GM19468 (cell line): ENCODE measurements at regions not wholly inside any gene's neighbourhood (a gene's known extent, or its start where the extent isn't known, plus 50 kb on each side); places are given as distances from the start of the nearest gene placed in this dataset.

Source experiments
- ATAC-seq: cut with Tn5 transposase; IDR thresholded peaks from one replicate; pipeline ENCODE4 v1.9.1; 2021; ENCODE audit warnings: mild to moderate bottlenecking, moderate library complexity, moderate number of reproducible peaks; ENCODE audit not compliant: unreplicated experiment; ENCODE audit errors: extremely low read depth

GRCh38 chr10:130541090-130541489 is 404.9 kb downstream of the GLRX3 start:
- ATAC-seq: no peak

GRCh38 chr10:130542761-130543160 is 406.6 kb downstream of the GLRX3 start:
- ATAC-seq: no peak

GRCh38 chr10:130543794-130544193 is 407.6 kb downstream of the GLRX3 start:
- no peak for ATAC-seq

- ATAC-seq: no peak
Measured at GRCh38 chr10:130545122-130545521, 408.9 kb downstream of the GLRX3 start.

- no peak for ATAC-seq
Measured at GRCh38 chr10:130545697-130546096, 409.5 kb downstream of the GLRX3 start.

DNA sequence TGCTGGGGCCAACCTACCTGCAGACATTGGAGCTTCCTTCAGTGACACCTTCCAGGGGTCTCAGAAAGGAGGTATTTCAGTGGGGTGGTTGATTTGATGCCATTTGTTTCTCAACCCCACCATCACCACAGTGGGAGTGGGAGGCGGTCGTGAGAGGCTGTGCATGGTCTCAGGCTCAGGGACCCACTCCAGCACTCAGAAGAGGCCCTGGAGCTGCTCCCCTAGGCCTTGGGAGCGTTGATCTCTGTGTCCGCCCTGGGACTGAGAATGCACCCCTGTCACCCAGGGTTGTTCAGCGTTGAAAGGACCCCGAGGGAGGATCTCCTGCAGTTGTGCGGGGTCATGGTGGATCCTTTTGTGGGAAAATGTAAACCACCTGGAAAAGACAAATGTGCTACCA is 410.6 kb downstream of the GLRX3 start:
- no peak for ATAC-seq

DNA sequence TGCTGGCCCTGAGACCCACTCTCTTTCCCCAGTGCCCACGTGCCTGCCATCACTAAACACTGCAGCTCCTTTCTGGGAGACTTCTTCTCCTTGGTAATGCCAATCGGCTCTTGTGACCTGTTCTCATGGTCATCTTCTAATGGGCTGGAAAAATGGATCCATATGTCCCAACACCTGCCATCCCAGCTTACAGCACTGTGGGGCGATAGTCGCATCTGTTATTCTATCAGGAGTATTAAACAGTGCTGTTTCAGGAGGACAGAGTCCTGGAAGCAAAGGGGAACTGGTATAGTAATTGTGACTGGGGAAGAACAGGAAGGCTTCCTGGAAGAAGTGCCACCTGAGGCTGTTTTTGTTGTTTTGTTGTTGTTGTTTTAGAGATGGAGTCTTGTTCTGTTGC is 411.2 kb downstream of the GLRX3 start:
- ATAC-seq: no peak

- no peak for ATAC-seq
Measured at GRCh38 chr10:130550952-130551674, 414.9 kb downstream of the GLRX3 start.

DNA sequence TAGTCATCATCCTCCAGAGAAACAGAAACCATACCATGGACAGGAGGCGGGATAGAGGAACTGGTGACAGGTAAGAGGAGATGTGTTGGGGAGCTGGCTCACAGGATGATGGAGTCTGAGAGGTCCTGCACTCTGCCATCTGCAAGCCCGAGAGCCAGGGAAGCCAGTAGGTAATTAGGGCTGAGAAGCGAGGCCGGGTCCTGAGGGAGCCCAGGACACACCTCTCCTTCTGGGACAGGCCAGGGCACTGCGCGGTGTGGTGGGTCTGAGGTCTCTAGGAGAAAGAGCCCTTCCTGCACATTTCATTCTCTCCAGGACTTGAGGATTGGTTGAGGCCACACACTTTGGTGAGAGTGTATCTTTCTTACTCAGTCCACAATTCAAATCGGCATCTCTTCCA is 415.5 kb downstream of the GLRX3 start:
- ATAC-seq: no peak

- ATAC-seq: no peak
Measured at GRCh38 chr10:130553826-130554225, 417.6 kb downstream of the GLRX3 start.

- ATAC-seq: no peak
Measured at GRCh38 chr10:130554701-130555410, 418.7 kb downstream of the GLRX3 start.

GRCh38 chr10:130555411-130555750 is 419.2 kb downstream of the GLRX3 start:
- ATAC-seq: no peak

DNA sequence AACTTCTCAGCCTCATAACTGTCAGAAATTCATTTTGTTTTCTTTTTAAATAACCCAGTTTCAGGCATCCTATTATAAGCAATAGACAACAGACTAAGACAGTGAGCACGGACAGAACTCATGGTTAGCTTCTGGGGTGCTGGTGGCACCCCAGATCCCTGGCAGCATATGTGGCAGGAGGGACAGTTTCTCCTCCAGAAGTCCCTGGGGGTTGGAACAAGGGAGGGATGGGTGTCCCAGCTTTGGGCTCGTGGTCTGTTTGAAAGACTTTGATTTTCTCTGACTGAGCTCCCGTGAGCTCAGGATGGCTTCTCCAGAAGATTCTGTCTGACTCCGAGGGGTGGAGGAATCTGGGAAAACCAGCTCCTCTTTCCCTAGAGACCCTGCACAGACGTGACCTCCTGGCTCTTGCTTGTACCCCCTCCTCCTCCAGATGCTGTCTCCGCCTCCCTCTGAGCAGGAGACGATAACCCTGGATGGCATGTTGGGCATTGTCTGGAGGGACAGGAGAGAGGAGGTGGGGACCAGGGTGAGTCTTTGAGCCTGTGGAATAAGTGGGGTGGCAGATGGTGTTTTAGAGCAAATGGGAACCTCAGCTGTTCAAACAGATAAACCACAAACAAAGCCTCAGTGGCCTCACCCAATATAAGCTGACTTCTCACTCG is 421.1 kb downstream of the GLRX3 start:
- no peak for ATAC-seq

DNA sequence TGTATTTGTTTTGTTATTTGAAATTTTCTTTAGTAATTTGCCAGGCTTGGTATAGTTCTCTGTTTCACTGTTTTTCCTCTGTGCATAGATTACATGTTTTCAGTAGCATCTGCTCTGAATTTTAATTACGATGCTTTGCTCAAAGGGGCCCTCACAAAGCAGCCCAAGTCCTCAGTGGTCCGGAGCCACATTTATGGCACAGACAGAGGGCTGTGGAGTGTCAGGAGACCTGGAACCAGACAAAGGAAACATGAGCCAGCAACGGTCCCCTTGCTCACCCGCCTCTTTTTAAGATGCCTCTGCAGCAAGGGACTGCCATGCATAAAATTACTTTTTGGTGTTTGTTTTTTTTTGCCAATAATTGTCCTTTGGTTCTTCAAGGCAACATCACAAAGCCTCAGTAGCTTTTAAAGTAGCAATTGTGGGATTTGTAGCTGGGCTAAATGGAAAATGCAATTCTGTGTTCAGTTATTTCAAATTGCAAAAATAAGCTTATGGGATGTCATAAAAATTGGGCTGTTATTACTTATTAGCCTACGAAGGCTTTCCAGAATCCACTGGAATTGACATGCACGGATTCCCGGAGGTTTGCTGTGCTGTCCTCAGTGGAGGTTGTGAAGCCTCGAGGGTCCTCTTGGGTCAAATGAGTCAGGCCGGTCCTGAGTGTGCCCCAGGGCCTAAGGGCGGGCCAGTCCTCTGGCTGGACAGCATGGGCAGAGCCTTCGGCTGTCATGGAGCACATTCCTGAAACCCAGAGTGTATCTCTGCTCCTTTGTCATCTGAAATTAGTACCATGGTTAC is 422.8 kb downstream of the GLRX3 start:
- no peak for ATAC-seq

DNA sequence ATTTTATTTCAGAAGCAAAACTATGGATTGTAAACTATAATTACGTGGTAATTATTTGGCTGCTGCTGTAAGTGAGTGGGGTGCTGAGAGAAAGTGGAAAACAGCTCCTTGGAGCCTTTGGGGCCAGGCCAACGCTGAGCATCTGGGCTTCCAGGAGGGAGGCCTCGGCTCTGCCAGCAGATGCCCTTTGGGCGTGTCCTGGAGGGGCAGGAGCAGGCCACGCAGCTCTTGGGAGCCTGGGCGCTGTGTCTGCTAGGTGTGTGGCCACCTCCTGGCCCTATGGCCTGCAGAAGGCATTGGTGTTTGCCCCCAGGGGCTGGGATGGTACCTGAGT is 423.3 kb downstream of the GLRX3 start:
- no peak for ATAC-seq

DNA sequence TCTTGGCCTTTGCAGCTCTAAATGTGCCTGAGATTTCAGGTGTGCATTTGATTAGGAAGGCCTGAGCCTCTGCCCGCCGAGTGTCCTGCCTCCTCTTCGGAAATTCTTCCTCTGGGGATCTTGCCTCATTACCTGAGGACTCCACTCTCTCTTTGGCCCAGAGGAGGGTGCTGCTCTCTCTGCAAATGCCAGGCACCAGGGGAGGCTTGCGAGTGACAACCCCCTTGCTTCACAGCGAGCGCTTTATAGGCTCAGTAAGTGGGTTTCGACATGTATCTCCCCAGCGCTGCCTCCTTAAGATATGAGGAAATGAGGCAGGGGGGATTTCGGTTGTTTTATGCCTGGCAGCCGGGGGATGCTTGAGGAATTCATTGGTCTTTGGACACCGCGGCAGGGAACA is 423.9 kb downstream of the GLRX3 start:
- ATAC-seq: no peak

- no peak for ATAC-seq
Measured at GRCh38 chr10:130560573-130560972, 424.4 kb downstream of the GLRX3 start.

GRCh38 chr10:130561681-130562080 is 425.5 kb downstream of the GLRX3 start:
- ATAC-seq: no peak

- ATAC-seq: no peak
Measured at GRCh38 chr10:130567011-130567410, 430.8 kb downstream of the GLRX3 start.

GRCh38 chr10:130567436-130567835 is 431.2 kb downstream of the GLRX3 start:
- ATAC-seq: no peak

- no peak for ATAC-seq
Measured at GRCh38 chr10:130568246-130568645, 432.1 kb downstream of the GLRX3 start.
